ENCODE measurements at regions not wholly inside any gene's neighbourhood (a gene's known extent, or its start where the extent isn't known, plus 50 kb on each side); places are given as distances from the start of the nearest gene placed in this dataset.
"Not testable (repeated sequence)": the region's sequence is repeated elsewhere in the genome, so short reads cannot be mapped to it uniquely, and the experiment has no call there.

GRCh38 chr14:30072454-30072853 lies 144.8 kb upstream of the PRKD1 start:
- DNase-seq (ENCODE audit: low read depth), result not testable (repeated sequence)

GRCh38 chr14:30077946-30078345 lies 150.3 kb upstream of the PRKD1 start:
- DNase-seq (ENCODE audit: low read depth), result peak; percentile 66

- no peak for DNase-seq (ENCODE audit: low read depth)
Measured at GRCh38 chr14:30078811-30079402, 151.3 kb upstream of the PRKD1 start.

GRCh38 chr14:30082486-30082885 lies 154.8 kb upstream of the PRKD1 start:
- DNase-seq (ENCODE audit: low read depth), result no peak

- no peak for DNase-seq (ENCODE audit: low read depth)
Measured at GRCh38 chr14:30084811-30085210, 157.2 kb upstream of the PRKD1 start.

- no peak for DNase-seq (ENCODE audit: low read depth)
Measured at GRCh38 chr14:30085943-30086342, 158.3 kb upstream of the PRKD1 start.

GRCh38 chr14:30088620-30089019 lies 161.0 kb upstream of the PRKD1 start:
- DNase-seq (ENCODE audit: low read depth), result no peak

GRCh38 chr14:30108975-30109700 lies 181.5 kb upstream of the PRKD1 start:
- DNase-seq (ENCODE audit: low read depth), result peak; percentile 85

- DNase-seq (ENCODE audit: low read depth), result peak; percentile 3
Measured at GRCh38 chr14:30114051-30114450, 186.4 kb upstream of the PRKD1 start.

GRCh38 chr14:30115756-30116155 lies 188.1 kb upstream of the PRKD1 start:
- DNase-seq (ENCODE audit: low read depth), result no peak

- DNase-seq (ENCODE audit: low read depth), result no peak
Measured at GRCh38 chr14:30118992-30119640, 191.5 kb upstream of the PRKD1 start.

- DNase-seq (ENCODE audit: low read depth), result no peak
Measured at GRCh38 chr14:30125322-30125979, 197.8 kb upstream of the PRKD1 start.

- no peak for DNase-seq (ENCODE audit: low read depth)
Measured at GRCh38 chr14:30129807-30130206, 202.2 kb upstream of the PRKD1 start.

- no peak for DNase-seq (ENCODE audit: low read depth)
Measured at GRCh38 chr14:30131581-30132097, 204.0 kb upstream of the PRKD1 start.

GRCh38 chr14:30132196-30132595 lies 204.5 kb upstream of the PRKD1 start:
- no peak for DNase-seq (ENCODE audit: low read depth)

GRCh38 chr14:30134936-30135335 lies 207.3 kb upstream of the PRKD1 start:
- no peak for DNase-seq (ENCODE audit: low read depth)

GRCh38 chr14:30138567-30138966 lies 210.9 kb upstream of the PRKD1 start:
- no peak for DNase-seq (ENCODE audit: low read depth)

GRCh38 chr14:30142216-30142615 lies 214.6 kb upstream of the PRKD1 start:
- peak; percentile 22 for DNase-seq (ENCODE audit: low read depth)

- peak; percentile 42 for DNase-seq (ENCODE audit: low read depth)
Measured at GRCh38 chr14:30143627-30144026, 216.0 kb upstream of the PRKD1 start.

GRCh38 chr14:30153717-30154116 lies 226.1 kb upstream of the PRKD1 start:
- DNase-seq (ENCODE audit: low read depth), result peak; percentile 35

GRCh38 chr14:30156571-30156970 lies 228.9 kb upstream of the PRKD1 start:
- DNase-seq (ENCODE audit: low read depth), result no peak

GRCh38 chr14:30158299-30158698 lies 230.7 kb upstream of the PRKD1 start:
- no peak for DNase-seq (ENCODE audit: low read depth)

GRCh38 chr14:30159374-30159773 lies 231.7 kb upstream of the PRKD1 start:
- DNase-seq (ENCODE audit: low read depth), result no peak

Data from fibroblast of gingiva (primary cell).